Thyroid gland (tissue), 4 donors: ENCODE measurements at regions not wholly inside any gene's neighbourhood (a gene's known extent, or its start where the extent isn't known, plus 50 kb on each side); places are given as distances from the start of the nearest gene placed in this dataset.

Experiments
- CTCF ChIP-seq, 6 experiments: fragments of 200-600 bp in 3 of 6; fragments of 450-650 bp in 3 of 6; sonication (generic) in 3 of 6; IDR thresholded peaks; one replicate each; pipeline ENCODE4 v1.5.1; 2016 to 2019; ENCODE audit warnings: antibody characterized with exemption in 6 of 6, mild to moderate bottlenecking in 2 of 6, inconsistent platforms in 1 of 6, moderate library complexity in 1 of 6
- POLR2A ChIP-seq, 2 donors: fragments of 450-650 bp; IDR thresholded peaks; one replicate each; pipeline ENCODE4 v1.6.1; 2017; ENCODE audit warnings: antibody characterized with exemption in 2 of 2, mild to moderate bottlenecking in 2 of 2, moderate library complexity in 1 of 2

GRCh38 chr16:73205153-73205886, 157.4 kb upstream of the ZFHX3 start:
- no peak for TF ChIP-seq POLR2A (IDR thresholded peaks at IDR 0.05)
- no peak for TF ChIP-seq CTCF (IDR thresholded peaks at IDR 0.05)
